Activated CD4-positive, alpha-beta T cell treated with anti-CD3 and anti-CD28 coated beads, Interleukin-2, amount 50 U/mL, for 4 hours (primary cell): ENCODE measurements at regions not wholly inside any gene's neighbourhood (a gene's known extent, or its start where the extent isn't known, plus 50 kb on each side); places are given as distances from the start of the nearest gene placed in this dataset.

Source experiments
- DNase-seq, 2 experiments: peaks; one replicate each; pipeline ENCODE4 v3.0.0-alpha.2; 2020

DNA sequence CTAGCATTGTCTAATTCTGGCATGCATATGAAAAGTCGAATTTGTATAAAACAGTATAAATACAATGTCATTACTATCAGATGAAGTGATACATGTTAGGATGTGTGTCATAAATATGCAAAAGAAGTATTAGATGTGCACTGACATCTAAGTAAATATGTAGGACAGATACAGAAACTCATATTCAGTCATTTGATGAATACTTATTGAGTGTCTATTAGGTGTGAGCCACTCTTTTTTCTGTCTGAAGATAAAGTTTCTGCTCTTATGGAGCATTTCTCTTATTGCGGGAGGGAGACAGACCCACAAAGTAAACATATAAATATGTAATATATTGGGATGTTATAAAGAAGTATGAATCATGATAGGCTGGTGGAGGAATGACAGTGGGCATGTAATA is 426.6 kb upstream of the B3GALT2 start:
- no peak for DNase-seq

DNA sequence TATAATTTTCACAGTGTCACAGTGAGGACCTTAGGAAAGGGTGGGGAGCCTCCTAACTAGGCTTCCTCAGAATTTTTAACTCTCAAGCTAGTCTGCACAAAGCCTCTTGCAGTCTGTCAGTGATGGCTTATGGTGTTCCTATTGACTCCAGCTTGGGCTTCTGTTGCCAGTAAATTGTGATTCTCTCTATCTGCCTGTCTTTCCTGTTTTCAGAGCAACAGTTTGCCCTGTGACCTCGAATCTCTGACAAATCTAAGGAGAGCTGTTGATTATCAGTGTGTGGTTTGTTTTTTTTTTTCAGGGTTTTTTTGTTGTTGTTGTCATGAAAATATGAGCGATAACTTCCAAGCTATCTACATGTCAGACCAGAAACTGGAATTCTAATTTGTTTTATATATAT is 423.2 kb upstream of the B3GALT2 start:
- no peak for DNase-seq

- DNase-seq: no peak
Measured at GRCh38 chr1:193607787-193608186, 421.4 kb upstream of the B3GALT2 start.

DNA sequence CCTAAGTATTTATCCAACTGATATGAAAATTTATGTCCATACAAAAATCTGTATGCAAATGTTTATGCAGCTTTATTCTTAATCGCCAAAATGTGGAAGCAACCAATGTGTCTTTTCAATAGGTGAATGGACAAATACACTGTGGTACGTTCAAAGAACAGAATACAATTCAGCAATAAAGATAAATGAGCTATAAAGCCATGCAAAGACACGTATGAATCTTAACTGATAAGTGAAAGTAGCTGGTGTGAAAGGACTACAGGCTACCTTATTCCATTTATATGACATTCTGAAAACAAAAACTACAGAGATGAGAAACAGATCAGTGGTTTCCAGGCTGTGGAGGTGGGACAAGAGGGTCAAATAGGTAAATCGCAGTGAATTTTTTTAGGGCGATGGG is 419.6 kb upstream of the B3GALT2 start:
- no peak for DNase-seq

DNA sequence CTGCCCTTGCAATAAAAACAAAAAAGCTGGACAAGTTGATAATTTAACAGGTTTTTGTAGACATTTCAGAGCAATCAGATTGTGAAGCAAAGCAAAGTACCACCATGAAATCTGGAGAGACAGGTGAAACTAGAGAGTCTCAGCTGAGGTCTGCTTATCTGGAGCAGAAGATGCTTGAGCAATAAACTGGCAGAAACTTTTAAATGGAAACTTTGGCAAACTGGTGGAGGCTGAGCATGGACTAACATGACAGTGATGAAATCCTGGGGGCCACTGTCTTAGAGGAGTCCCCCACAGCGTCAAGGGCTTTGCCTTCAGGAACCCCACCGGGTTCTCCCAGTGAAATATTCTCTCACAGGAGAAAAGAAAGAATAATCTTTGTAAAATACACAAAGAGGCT is 416.3 kb upstream of the B3GALT2 start:
- DNase-seq: no peak

- no peak for DNase-seq
Measured at GRCh38 chr1:193593147-193593885, 406.9 kb upstream of the B3GALT2 start.

GRCh38 chr1:193592317-193592716 is 405.9 kb upstream of the B3GALT2 start:
- no peak for DNase-seq

- DNase-seq: no peak
Measured at GRCh38 chr1:193590102-193590501, 403.7 kb upstream of the B3GALT2 start.

DNA sequence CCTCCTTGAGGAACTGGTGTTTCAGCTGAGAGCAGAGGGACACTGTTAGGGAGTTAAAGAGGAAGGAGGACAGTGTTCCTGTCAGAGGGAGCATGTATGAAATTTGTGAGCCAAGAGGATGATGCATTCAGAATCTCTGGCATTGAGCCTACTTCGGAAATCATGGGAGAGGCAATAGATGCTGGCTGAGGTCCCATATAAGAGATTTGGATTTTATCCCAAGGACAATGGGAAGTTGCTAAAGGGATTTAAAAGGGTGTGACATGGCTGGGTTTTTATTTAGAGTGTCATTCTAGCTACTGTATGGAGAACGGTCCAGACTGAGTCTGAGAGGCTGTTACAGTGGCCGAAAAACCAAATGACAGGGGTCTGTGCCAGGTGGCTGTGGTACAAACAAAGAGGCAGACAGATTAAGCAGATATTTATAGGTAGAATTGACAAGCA is 403.2 kb upstream of the B3GALT2 start:
- DNase-seq: no peak

- DNase-seq: no peak
Measured at GRCh38 chr1:193588311-193589082, 402.1 kb upstream of the B3GALT2 start.

DNA sequence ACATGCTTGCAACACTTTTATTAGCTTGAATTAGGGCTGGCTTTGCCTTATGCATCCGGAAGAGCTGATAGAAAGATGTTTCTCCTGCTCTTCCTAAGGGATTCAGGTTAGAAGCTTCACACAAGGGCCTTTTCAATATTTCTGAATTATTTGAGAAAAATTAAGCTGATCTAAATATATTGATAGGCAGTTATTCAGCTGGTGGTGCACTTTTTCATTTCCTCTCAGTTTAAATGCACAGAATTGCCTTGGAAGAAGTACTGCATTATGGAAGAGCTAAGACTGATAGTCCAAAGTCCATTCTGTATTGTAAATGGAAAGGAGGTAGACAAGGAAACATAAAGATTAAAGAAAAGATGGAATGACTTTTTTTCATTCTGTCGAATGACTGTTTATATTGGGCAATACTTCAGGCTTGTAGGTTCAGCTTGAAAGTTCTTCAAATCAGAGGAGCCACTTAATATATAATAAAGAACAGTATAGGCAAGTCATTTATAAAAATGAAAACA is 398.4 kb upstream of the B3GALT2 start:
- DNase-seq: no peak

- no peak for DNase-seq
Measured at GRCh38 chr1:193581341-193581740, 394.9 kb upstream of the B3GALT2 start.

DNA sequence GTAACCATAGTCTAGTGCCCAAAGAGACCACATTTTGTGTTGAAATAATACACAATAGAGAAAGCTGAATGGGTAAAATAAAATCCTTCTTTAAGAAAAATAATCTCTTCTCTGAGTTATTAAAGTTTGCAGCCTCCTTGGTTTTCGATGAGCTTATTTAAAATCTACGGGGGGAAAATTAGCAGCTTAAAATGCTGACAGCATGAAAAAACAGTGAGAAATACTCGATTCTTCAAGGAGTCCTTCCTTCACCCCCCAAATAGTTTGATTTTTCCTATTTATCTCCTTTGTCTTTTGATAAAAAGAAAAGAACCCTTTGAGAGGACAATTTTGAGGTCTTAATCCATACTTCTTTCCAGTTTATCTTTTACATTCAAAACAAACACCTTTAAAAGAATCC is 394.0 kb upstream of the B3GALT2 start:
- DNase-seq: no peak

- DNase-seq: no peak
Measured at GRCh38 chr1:193579323-193579722, 392.9 kb upstream of the B3GALT2 start.

GRCh38 chr1:193574913-193575312 is 388.5 kb upstream of the B3GALT2 start:
- no peak for DNase-seq

DNA sequence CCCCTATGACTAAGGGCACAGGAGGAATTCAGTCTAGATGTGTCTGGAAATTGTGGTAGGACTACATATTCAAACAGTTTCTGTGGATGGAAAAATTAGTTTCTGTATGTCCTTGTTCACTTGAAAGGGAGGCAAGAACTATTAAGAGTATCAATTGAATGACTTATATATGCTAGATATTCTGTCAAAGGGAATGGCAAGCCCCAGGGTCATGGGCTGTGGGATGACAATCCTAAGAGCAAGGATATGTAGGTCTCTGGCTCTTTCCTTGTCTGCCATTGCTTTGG is 383.5 kb upstream of the B3GALT2 start:
- DNase-seq: no peak

- DNase-seq: no peak
Measured at GRCh38 chr1:193569096-193569982, 382.9 kb upstream of the B3GALT2 start.

- DNase-seq: no peak
Measured at GRCh38 chr1:193568512-193568911, 382.1 kb upstream of the B3GALT2 start.

- no peak for DNase-seq
Measured at GRCh38 chr1:193567937-193568336, 381.5 kb upstream of the B3GALT2 start.

DNA sequence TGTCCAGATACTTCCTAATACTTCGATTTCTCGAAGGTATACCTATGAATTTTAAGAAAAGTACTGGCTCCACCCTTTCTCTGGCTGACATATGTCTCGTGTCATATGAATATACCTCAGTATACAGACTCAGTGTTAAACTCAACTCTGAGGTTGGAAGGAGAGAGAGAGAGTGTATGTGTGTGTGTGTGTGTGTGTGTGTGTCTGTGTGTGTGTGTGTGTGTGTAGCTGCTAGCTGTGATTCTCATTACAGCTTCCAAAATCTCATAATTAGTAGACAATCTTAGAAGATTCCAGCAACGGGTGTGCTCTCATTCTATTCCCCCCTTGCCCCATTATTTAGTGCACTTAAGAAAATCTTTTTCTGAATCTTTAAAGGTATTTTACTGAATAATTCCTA is 380.3 kb upstream of the B3GALT2 start:
- no peak for DNase-seq

- DNase-seq: no peak
Measured at GRCh38 chr1:193565971-193566577, 379.7 kb upstream of the B3GALT2 start.

- DNase-seq: no peak
Measured at GRCh38 chr1:193562121-193562520, 375.7 kb upstream of the B3GALT2 start.

DNA sequence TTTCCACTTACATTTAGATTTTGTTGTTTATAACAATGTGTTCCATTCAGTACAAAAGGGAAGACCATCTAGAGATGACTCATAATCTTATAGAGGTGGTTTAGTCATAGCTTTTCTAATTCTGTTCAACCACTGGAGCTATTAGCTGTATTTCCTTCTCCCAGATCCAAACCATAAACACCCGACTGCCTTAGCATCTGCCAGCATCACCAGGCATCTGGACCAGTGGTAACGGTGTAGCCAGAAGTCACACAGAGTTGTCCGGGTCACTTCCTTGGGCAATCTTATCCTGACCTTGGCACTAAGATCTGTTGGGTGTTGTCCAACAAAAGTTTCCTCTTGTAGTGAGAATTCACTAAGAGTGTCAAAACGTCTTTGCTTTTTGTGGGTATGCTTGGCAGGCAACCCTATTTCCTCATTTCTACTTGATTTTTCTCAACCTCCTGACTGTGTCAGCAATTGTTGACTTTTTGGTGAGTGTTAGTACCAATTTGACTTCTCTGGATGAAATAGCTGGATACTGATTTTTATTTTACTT is 372.1 kb upstream of the B3GALT2 start:
- DNase-seq: no peak
